Activated CD8-positive, alpha-beta memory T cell treated with anti-CD3 and anti-CD28 coated beads, Interleukin-2, amount 50 U/mL, for 48 hours (primary cell): ENCODE measurements at regions not wholly inside any gene's neighbourhood (a gene's known extent, or its start where the extent isn't known, plus 50 kb on each side); places are given as distances from the start of the nearest gene placed in this dataset.

Experiments
- DNase-seq: peaks from one replicate; pipeline ENCODE4 v3.0.0-alpha.2; 2020

GRCh38 chr5:176151281-176151680, 86.9 kb upstream of the SIMC1 start:
- no peak for DNase-seq

GRCh38 chr5:176152191-176152929, 85.9 kb upstream of the SIMC1 start:
- no peak for DNase-seq

- no peak for DNase-seq
Observed at GRCh38 chr5:176152930-176153311, 85.3 kb upstream of the SIMC1 start.

GRCh38 chr5:176153741-176154140, 84.5 kb upstream of the SIMC1 start:
- DNase-seq: no peak

GRCh38 chr5:176154821-176155220, 83.4 kb upstream of the SIMC1 start:
- no peak for DNase-seq

GRCh38 chr5:176155922-176156359, 82.3 kb upstream of the SIMC1 start:
- no peak for DNase-seq

GRCh38 chr5:176157656-176158055, 80.6 kb upstream of the SIMC1 start:
- DNase-seq: no peak

GRCh38 chr5:176161431-176161830, 76.8 kb upstream of the SIMC1 start:
- no peak for DNase-seq

- no peak for DNase-seq
Observed at GRCh38 chr5:176162198-176162597, 76.0 kb upstream of the SIMC1 start.

GRCh38 chr5:176162888-176163287, 75.3 kb upstream of the SIMC1 start:
- DNase-seq: no peak

GRCh38 chr5:176166427-176166826, 71.8 kb upstream of the SIMC1 start:
- no peak for DNase-seq

GRCh38 chr5:176167800-176168199, 70.4 kb upstream of the SIMC1 start:
- no peak for DNase-seq

- no peak for DNase-seq
Observed at GRCh38 chr5:176169393-176170063, 68.7 kb upstream of the SIMC1 start.

- DNase-seq: no peak
Observed at GRCh38 chr5:176170084-176170483, 68.1 kb upstream of the SIMC1 start.

GRCh38 chr5:176171171-176171760, 67.0 kb upstream of the SIMC1 start:
- no peak for DNase-seq

GRCh38 chr5:176172246-176172645, 66.0 kb upstream of the SIMC1 start:
- no peak for DNase-seq

- DNase-seq: no peak
Observed at GRCh38 chr5:176173647-176174046, 64.6 kb upstream of the SIMC1 start.

GRCh38 chr5:176174345-176175025, 63.7 kb upstream of the SIMC1 start:
- no peak for DNase-seq

- DNase-seq: peak; percentile 22
Observed at GRCh38 chr5:176175101-176175852, 62.9 kb upstream of the SIMC1 start.

- no peak for DNase-seq
Observed at GRCh38 chr5:176176231-176176630, 62.0 kb upstream of the SIMC1 start.

GRCh38 chr5:176178789-176179188, 59.4 kb upstream of the SIMC1 start:
- DNase-seq: peak; percentile 44

GRCh38 chr5:176180339-176180738, 57.9 kb upstream of the SIMC1 start:
- no peak for DNase-seq

GRCh38 chr5:176180781-176181180, 57.4 kb upstream of the SIMC1 start:
- no peak for DNase-seq
